DOHH2 (cell line): ENCODE measurements at regions not wholly inside any gene's neighbourhood (a gene's known extent, or its start where the extent isn't known, plus 50 kb on each side); places are given as distances from the start of the nearest gene placed in this dataset.

ENCODE experiments used
- H3F3A ChIP-seq: fragments of 200-600 bp; sonication (generic), shearing (Covaris generic); 2 replicates; pipeline ENCODE4 v1.6.0; 2016; ENCODE audit warnings: antibody characterized with exemption, mild to moderate bottlenecking; ENCODE audit not compliant: control insufficient read depth, insufficient read depth
- H3K27ac ChIP-seq: fragments of 200-600 bp; sonication (generic); 2 replicates; pipeline ENCODE4 v1.5.1; 2014; ENCODE audit warnings: low read depth, mild to moderate bottlenecking, low read length, moderate library complexity
- H3K27me3 ChIP-seq: fragments of 200-600 bp; sonication (generic); 2 replicates; pipeline ENCODE4 v1.6.1; 2014; ENCODE audit warnings: mild to moderate bottlenecking, low read length, mixed read lengths; ENCODE audit not compliant: control insufficient read depth
- H3K36me3 ChIP-seq: fragments of 200-600 bp; sonication (generic); 2 replicates; pipeline ENCODE4 v1.6.1; 2014; ENCODE audit warnings: mild to moderate bottlenecking, low read length, moderate library complexity, mixed read lengths; ENCODE audit not compliant: control insufficient read depth
- H3K4me1 ChIP-seq: fragments of 200-600 bp; sonication (generic); 2 replicates; pipeline ENCODE4 v1.6.1; 2014; ENCODE audit warnings: mild to moderate bottlenecking, low read length, mixed read lengths; ENCODE audit not compliant: control insufficient read depth
- H3K4me2 ChIP-seq: fragments of 200-600 bp; sonication (generic); 2 replicates; pipeline ENCODE4 v1.6.0; 2014; ENCODE audit warnings: mild to moderate bottlenecking, low read length, moderate library complexity
- H3K4me3 ChIP-seq: fragments of 200-600 bp; sonication (generic); 2 replicates; pipeline ENCODE4 v1.5.1; 2014; ENCODE audit warnings: mild to moderate bottlenecking, low read length, mixed read lengths
- H3K79me2 ChIP-seq: fragments of 200-600 bp; sonication (generic); 2 replicates; pipeline ENCODE4 v1.6.1; 2014; ENCODE audit warnings: mild to moderate bottlenecking, low read length, mixed read lengths; ENCODE audit not compliant: control insufficient read depth
- H3K9me2 ChIP-seq: fragments of 200-600 bp; sonication (generic); replicated peaks from 2 replicates; pipeline ENCODE4 v1.6.1; 2014; ENCODE audit warnings: mild to moderate bottlenecking, low read length, mixed read lengths; ENCODE audit not compliant: control insufficient read depth
- H3K9me3 ChIP-seq: fragments of 200-600 bp; sonication (generic); 2 replicates; pipeline ENCODE4 v1.6.1; 2014; ENCODE audit warnings: antibody characterized with exemption, low read length, mixed read lengths; ENCODE audit not compliant: control insufficient read depth, insufficient read depth
- H4K20me1 ChIP-seq: fragments of 200-600 bp; sonication (generic); 2 replicates; pipeline ENCODE4 v1.6.0; 2014; ENCODE audit warnings: low read depth, mild to moderate bottlenecking, antibody characterized with exemption, low read length, moderate library complexity; ENCODE audit not compliant: control insufficient read depth, insufficient read depth
- CTCF ChIP-seq: fragments of 200-600 bp; sonication (generic); IDR thresholded peaks from one replicate; pipeline ENCODE4 v1.5.1; 2014; ENCODE audit warnings: antibody characterized with exemption, mild to moderate bottlenecking, low read depth, low read length; ENCODE audit not compliant: poor library complexity, severe bottlenecking
- EZH2phosphoT487 ChIP-seq: fragments of 200-600 bp; sonication (generic); IDR thresholded peaks from 2 replicates; pipeline ENCODE4 v1.6.1; 2017; ENCODE audit warnings: borderline replicate concordance, mild to moderate bottlenecking, antibody characterized with exemption, low read length, moderate library complexity, mixed read lengths

GRCh38 chr14:97523936-97524335 is 726.8 kb downstream of the VRK1 start:
- TF ChIP-seq CTCF (no peak), EZH2phosphoT487 (no peak)
- no peaks in the 10 kb centered on the region for H3F3A ChIP-seq
- no peaks in the 10 kb centered on the region for H3K4me1 ChIP-seq
- no peaks in the 10 kb centered on the region for H4K20me1 ChIP-seq
- H3K9me2 ChIP-seq, result no peaks in the 10 kb centered on the region
- no peaks in the 10 kb centered on the region for H3K36me3 ChIP-seq
- no peaks in the 10 kb centered on the region for H3K27me3 ChIP-seq
- no peak overlapping the region for H3K27ac ChIP-seq
- H3K4me2 ChIP-seq, result no peak overlapping the region
- H3K79me2 ChIP-seq, result no peaks in the 10 kb centered on the region
- H3K9me3 ChIP-seq, result no peaks in the 10 kb centered on the region
- no peak overlapping the region for H3K4me3 ChIP-seq

- H4K20me1 ChIP-seq, result no peaks in the 10 kb centered on the region
- no peak for TF ChIP-seq EZH2phosphoT487
- no peak for TF ChIP-seq CTCF
- H3K27ac ChIP-seq, result no peak overlapping the region
- no peaks in the 10 kb centered on the region for H3K27me3 ChIP-seq
- no peaks in the 10 kb centered on the region for H3K9me3 ChIP-seq
- no peak overlapping the region for H3K4me3 ChIP-seq
- H3K36me3 ChIP-seq, result no peaks in the 10 kb centered on the region
- no peaks in the 10 kb centered on the region for H3K79me2 ChIP-seq
- H3K4me2 ChIP-seq, result no peak overlapping the region
- H3K4me1 ChIP-seq, result no peaks in the 10 kb centered on the region
- no peaks in the 10 kb centered on the region for H3F3A ChIP-seq
- H3K9me2 ChIP-seq, result no peaks in the 10 kb centered on the region
Observed at GRCh38 chr14:97524589-97525319, 727.6 kb downstream of the VRK1 start.

GRCh38 chr14:97527993-97528392 is 730.8 kb downstream of the VRK1 start:
- Histone ChIP-seq H4K20me1 (no peaks in the 10 kb centered on the region), H3K27me3 (no peaks in the 10 kb centered on the region), H3K36me3 (no peaks in the 10 kb centered on the region), H3K79me2 (no peaks in the 10 kb centered on the region), H3K4me2 (no peak overlapping the region), H3F3A (no peaks in the 10 kb centered on the region), H3K27ac (no peak overlapping the region), H3K4me3 (no peak overlapping the region), H3K9me2 (no peaks in the 10 kb centered on the region), H3K9me3 (no peaks in the 10 kb centered on the region), H3K4me1 (no peaks in the 10 kb centered on the region)
- TF ChIP-seq EZH2phosphoT487 (no peak), CTCF (no peak)
